SJCRH30 (cell line): ENCODE measurements at regions not wholly inside any gene's neighbourhood (a gene's known extent, or its start where the extent isn't known, plus 50 kb on each side); places are given as distances from the start of the nearest gene placed in this dataset.
A peak's percentile ranks its signal among the peaks of the same experiment; 100 is the strongest.

Experiments
- DNase-seq, 2 experiments: peaks; one replicate each; pipeline ENCODE4 v3.0.0-alpha.2; 2015 to 2020
- H3K27ac ChIP-seq: fragments of 250-450 bp; sonication (Bioruptor Pico); 2 replicates; pipeline ENCODE4 v1.5.1; 2020; ENCODE audit warnings: mild to moderate bottlenecking, moderate library complexity
- H3K27me3 ChIP-seq: fragments of 250-450 bp; sonication (Bioruptor Pico); 2 replicates; pipeline ENCODE4 v1.5.1; 2020; ENCODE audit warnings: mild to moderate bottlenecking, moderate library complexity
- H3K36me3 ChIP-seq: fragments of 250-450 bp; sonication (Bioruptor Pico); 2 replicates; pipeline ENCODE4 v1.5.1; 2020; ENCODE audit warnings: mild to moderate bottlenecking, moderate library complexity
- H3K4me1 ChIP-seq: fragments of 250-450 bp; sonication (Bioruptor Pico); 2 replicates; pipeline ENCODE4 v1.5.1; 2020; ENCODE audit warnings: mild to moderate bottlenecking, moderate library complexity
- H3K4me3 ChIP-seq: fragments of 250-450 bp; sonication (Bioruptor Pico); 2 replicates; pipeline ENCODE4 v1.5.1; 2020; ENCODE audit warnings: mild to moderate bottlenecking, moderate library complexity
- H3K9me3 ChIP-seq: fragments of 250-450 bp; sonication (Bioruptor Pico); replicated peaks from 2 replicates; pipeline ENCODE4 v1.5.1; 2020; ENCODE audit warnings: mild to moderate bottlenecking, moderate library complexity

- H3K27me3 ChIP-seq, result no peaks in the 10 kb centered on the region
- H3K4me3 ChIP-seq, result no peak overlapping the region
- no peaks in the 10 kb centered on the region for H3K36me3 ChIP-seq
- no peaks in the 10 kb centered on the region for H3K9me3 ChIP-seq
- no peak for DNase-seq
- H3K27ac ChIP-seq, result no peak overlapping the region
- no peaks in the 10 kb centered on the region for H3K4me1 ChIP-seq
Observed at GRCh38 chr18:28363124-28363523, 186.2 kb upstream of the CDH2 start.

GRCh38 chr18:28359176-28359575 lies 182.2 kb upstream of the CDH2 start:
- no peaks in the 10 kb centered on the region for H3K9me3 ChIP-seq
- no peak overlapping the region for H3K4me3 ChIP-seq
- no peaks in the 10 kb centered on the region for H3K36me3 ChIP-seq
- H3K27ac ChIP-seq, result no peak overlapping the region
- DNase-seq, result no peak
- no peaks in the 10 kb centered on the region for H3K27me3 ChIP-seq
- H3K4me1 ChIP-seq, result no peaks in the 10 kb centered on the region

GRCh38 chr18:28357766-28358401 lies 181.0 kb upstream of the CDH2 start:
- H3K9me3 ChIP-seq, result no peaks in the 10 kb centered on the region
- no peak overlapping the region for H3K27ac ChIP-seq
- H3K36me3 ChIP-seq, result no peaks in the 10 kb centered on the region
- peak; percentile 1 to 14 for DNase-seq
- no peaks in the 10 kb centered on the region for H3K27me3 ChIP-seq
- no peaks in the 10 kb centered on the region for H3K4me1 ChIP-seq
- H3K4me3 ChIP-seq, result no peak overlapping the region

- H3K4me1 ChIP-seq, result no peaks in the 10 kb centered on the region
- no peaks in the 10 kb centered on the region for H3K27me3 ChIP-seq
- no peaks in the 10 kb centered on the region for H3K9me3 ChIP-seq
- H3K4me3 ChIP-seq, result no peak overlapping the region
- H3K27ac ChIP-seq, result no peak overlapping the region
- H3K36me3 ChIP-seq, result no peaks in the 10 kb centered on the region
- DNase-seq, result no peak
Observed at GRCh38 chr18:28350821-28351220, 173.9 kb upstream of the CDH2 start.

DNA sequence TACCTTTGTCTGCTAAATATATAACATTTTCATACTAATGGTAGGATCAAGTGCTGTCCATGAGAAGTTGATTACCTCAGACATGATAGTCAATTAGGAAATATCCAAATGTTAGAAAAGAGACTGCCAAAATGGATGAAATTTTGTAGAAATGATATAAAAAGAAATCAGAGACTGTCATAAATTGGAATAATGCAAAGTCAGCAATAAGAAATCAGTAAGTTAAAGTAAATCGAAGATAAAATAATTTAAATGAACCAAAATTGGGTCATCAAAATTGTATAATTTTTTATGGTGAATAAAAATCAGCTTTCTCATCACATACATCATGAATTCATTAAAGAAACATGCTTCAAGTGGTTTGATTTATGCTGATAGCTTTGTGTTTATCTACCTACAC lies 165.3 kb upstream of the CDH2 start:
- Histone ChIP-seq H3K4me3 (no peak overlapping the region), H3K27ac (no peak overlapping the region), H3K4me1 (no peaks in the 10 kb centered on the region), H3K36me3 (no peaks in the 10 kb centered on the region), H3K9me3 (no peaks in the 10 kb centered on the region), H3K27me3 (no peaks in the 10 kb centered on the region)
- DNase-seq, result no peak

DNA sequence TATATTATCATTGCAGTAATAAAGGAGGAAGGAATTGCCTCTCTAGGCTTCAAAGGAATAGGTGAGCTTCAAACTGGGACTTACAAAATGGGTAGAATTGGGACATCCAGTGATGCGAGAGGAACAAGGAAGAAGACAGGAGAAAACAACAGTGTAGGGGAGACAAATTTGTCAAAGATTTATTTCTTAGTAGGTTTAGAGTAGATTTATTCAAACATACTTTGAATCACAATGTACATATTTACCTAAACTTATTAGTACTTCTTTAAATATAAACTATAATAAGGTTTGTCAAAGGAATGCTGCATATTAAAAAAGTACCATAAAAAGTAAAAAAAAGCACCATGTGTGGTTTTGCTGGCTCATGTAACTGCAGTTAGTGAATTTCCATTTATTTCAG lies 161.4 kb upstream of the CDH2 start:
- Histone ChIP-seq H3K9me3 (no peaks in the 10 kb centered on the region), H3K36me3 (no peaks in the 10 kb centered on the region), H3K27me3 (no peaks in the 10 kb centered on the region), H3K4me1 (no peaks in the 10 kb centered on the region), H3K27ac (no peak overlapping the region), H3K4me3 (no peak overlapping the region)
- no peak for DNase-seq

GRCh38 chr18:28334516-28334915 lies 157.6 kb upstream of the CDH2 start:
- DNase-seq, result no peak
- Histone ChIP-seq H3K4me1 (no peaks in the 10 kb centered on the region), H3K36me3 (no peaks in the 10 kb centered on the region), H3K9me3 (no peaks in the 10 kb centered on the region), H3K4me3 (no peak overlapping the region), H3K27ac (no peak overlapping the region), H3K27me3 (no peaks in the 10 kb centered on the region)

GRCh38 chr18:28332071-28332470 lies 155.1 kb upstream of the CDH2 start:
- Histone ChIP-seq H3K27me3 (no peaks in the 10 kb centered on the region), H3K36me3 (no peaks in the 10 kb centered on the region), H3K4me3 (no peak overlapping the region), H3K4me1 (no peaks in the 10 kb centered on the region), H3K27ac (no peak overlapping the region), H3K9me3 (no peaks in the 10 kb centered on the region)
- DNase-seq, result no peak

GRCh38 chr18:28331551-28331950 lies 154.6 kb upstream of the CDH2 start:
- Histone ChIP-seq H3K4me1 (no peaks in the 10 kb centered on the region), H3K27me3 (no peaks in the 10 kb centered on the region), H3K9me3 (no peaks in the 10 kb centered on the region), H3K4me3 (no peak overlapping the region), H3K36me3 (no peaks in the 10 kb centered on the region), H3K27ac (no peak overlapping the region)
- DNase-seq, result no peak

DNA sequence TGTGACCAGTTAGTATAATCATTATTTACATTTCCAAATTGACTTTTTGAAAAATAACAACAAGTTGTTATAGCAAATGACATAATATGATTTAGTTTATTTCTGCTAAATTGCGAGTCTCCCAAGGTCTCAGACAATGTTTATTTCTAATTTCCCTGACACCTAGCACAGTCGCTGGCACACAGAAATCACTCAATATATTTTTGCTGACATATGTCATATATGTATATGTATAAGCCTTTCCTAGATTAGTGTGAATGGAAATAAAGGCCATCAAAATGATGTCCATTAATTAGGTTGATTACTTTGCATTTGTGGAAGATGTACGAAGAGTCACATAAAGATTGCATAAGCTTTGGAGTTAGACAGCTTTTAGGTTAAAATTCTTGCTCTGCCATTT lies 136.7 kb upstream of the CDH2 start:
- Histone ChIP-seq H3K9me3 (no peaks in the 10 kb centered on the region), H3K4me1 (no peaks in the 10 kb centered on the region), H3K27ac (no peak overlapping the region), H3K4me3 (no peak overlapping the region), H3K27me3 (no peaks in the 10 kb centered on the region), H3K36me3 (no peaks in the 10 kb centered on the region)
- no peak for DNase-seq

GRCh38 chr18:28288784-28289183 lies 111.9 kb upstream of the CDH2 start:
- DNase-seq, result no peak
- H3K27me3 ChIP-seq, result no peaks in the 10 kb centered on the region
- no peaks in the 10 kb centered on the region for H3K36me3 ChIP-seq
- H3K27ac ChIP-seq, result no peak overlapping the region
- no peaks in the 10 kb centered on the region for H3K4me1 ChIP-seq
- no peak overlapping the region for H3K4me3 ChIP-seq
- no peaks in the 10 kb centered on the region for H3K9me3 ChIP-seq

DNA sequence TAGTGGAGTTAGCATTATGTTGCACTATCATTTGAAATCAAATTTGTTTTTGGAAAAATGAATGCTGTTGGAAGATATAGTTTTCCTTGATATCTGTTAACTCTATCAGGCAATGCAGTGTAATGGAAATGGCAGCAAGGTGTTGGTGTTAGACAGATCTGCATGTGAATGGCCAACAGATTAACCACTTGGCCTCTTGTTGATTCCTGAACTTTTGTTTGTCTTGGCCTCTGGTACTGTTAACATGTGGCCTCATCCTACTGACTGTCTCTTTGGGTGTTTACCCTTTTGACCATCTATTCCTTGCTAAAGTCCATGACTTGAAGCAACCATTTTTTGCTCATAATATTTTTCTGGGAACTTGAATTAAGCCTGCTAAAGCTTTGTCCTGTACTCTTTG lies 110.2 kb upstream of the CDH2 start:
- Histone ChIP-seq H3K36me3 (no peaks in the 10 kb centered on the region), H3K27ac (no peak overlapping the region), H3K4me1 (no peaks in the 10 kb centered on the region), H3K27me3 (no peaks in the 10 kb centered on the region), H3K4me3 (no peak overlapping the region), H3K9me3 (no peaks in the 10 kb centered on the region)
- no peak for DNase-seq

DNA sequence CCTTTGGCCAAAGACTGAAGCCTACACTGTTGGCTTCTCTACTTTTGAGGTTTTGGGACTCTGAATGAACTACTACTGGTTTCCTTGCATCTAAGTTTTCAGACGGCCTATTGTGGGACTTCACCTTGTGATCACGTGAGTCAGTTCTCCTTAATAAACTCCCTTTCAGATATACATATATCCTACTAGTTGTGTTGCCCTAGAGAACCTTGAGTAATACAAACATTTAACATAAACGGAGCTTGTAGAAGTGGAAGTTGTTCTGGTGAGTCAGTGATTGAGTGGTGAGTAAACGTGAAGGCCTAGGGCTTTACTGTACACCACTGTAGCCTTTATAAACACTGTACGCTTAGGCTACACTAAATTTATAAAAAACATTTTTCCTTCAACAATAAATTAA lies 107.2 kb upstream of the CDH2 start:
- Histone ChIP-seq H3K4me3 (no peak overlapping the region), H3K4me1 (no peaks in the 10 kb centered on the region), H3K9me3 (no peaks in the 10 kb centered on the region), H3K27me3 (no peaks in the 10 kb centered on the region), H3K27ac (no peak overlapping the region), H3K36me3 (no peaks in the 10 kb centered on the region)
- no peak for DNase-seq

- H3K36me3 ChIP-seq, result no peaks in the 10 kb centered on the region
- H3K27me3 ChIP-seq, result no peaks in the 10 kb centered on the region
- H3K27ac ChIP-seq, result no peak overlapping the region
- H3K9me3 ChIP-seq, result no peaks in the 10 kb centered on the region
- no peak for DNase-seq
- H3K4me1 ChIP-seq, result no peaks in the 10 kb centered on the region
- no peak overlapping the region for H3K4me3 ChIP-seq
Observed at GRCh38 chr18:28281400-28281799, 104.5 kb upstream of the CDH2 start.

- DNase-seq, result no peak
- Histone ChIP-seq H3K4me3 (no peak overlapping the region), H3K27me3 (no peaks in the 10 kb centered on the region), H3K27ac (no peak overlapping the region), H3K9me3 (no peaks in the 10 kb centered on the region), H3K4me1 (no peaks in the 10 kb centered on the region), H3K36me3 (no peaks in the 10 kb centered on the region)
Observed at GRCh38 chr18:28269750-28270149, 92.8 kb upstream of the CDH2 start.

GRCh38 chr18:28267878-28268625 lies 91.1 kb upstream of the CDH2 start:
- H3K27ac ChIP-seq, result no peak overlapping the region
- H3K9me3 ChIP-seq, result no peaks in the 10 kb centered on the region
- H3K27me3 ChIP-seq, result no peaks in the 10 kb centered on the region
- no peaks in the 10 kb centered on the region for H3K36me3 ChIP-seq
- H3K4me1 ChIP-seq, result no peaks in the 10 kb centered on the region
- DNase-seq, result no peak
- no peak overlapping the region for H3K4me3 ChIP-seq
